Neural progenitor cell (in vitro differentiated cells): ENCODE measurements at regions not wholly inside any gene's neighbourhood (a gene's known extent, or its start where the extent isn't known, plus 50 kb on each side); places are given as distances from the start of the nearest gene placed in this dataset.

ENCODE experiments used
- CTCF ChIP-seq: fragments of 200-600 bp; sonication (generic); IDR thresholded peaks from 2 replicates; pipeline ENCODE4 v1.5.1; 2017; ENCODE audit warnings: antibody characterized with exemption, mild to moderate bottlenecking
- EZH2 ChIP-seq: fragments of 200-600 bp; sonication (generic); IDR thresholded peaks from 2 replicates; pipeline ENCODE4 v1.6.1; 2017; ENCODE audit warnings: antibody characterized with exemption, mild to moderate bottlenecking, moderate library complexity
- EZH2phosphoT487 ChIP-seq: fragments of 200-600 bp; sonication (generic); IDR thresholded peaks from 2 replicates; pipeline ENCODE4 v1.6.1; 2017; ENCODE audit warnings: antibody characterized with exemption

- no peak for TF ChIP-seq CTCF
- no peak for TF ChIP-seq EZH2phosphoT487
- no peak for TF ChIP-seq EZH2
Measured at GRCh38 chr2:81991282-81991681, 1686.7 kb upstream of the LRRTM1 start.
